NCI-H1694 (cell line): ENCODE measurements at regions not wholly inside any gene's neighbourhood (a gene's known extent, or its start where the extent isn't known, plus 50 kb on each side); places are given as distances from the start of the nearest gene placed in this dataset.

Experiments
- DNase-seq: peaks from one replicate; lab custom pipeline; 2025; lab: John Stamatoyannopoulos, UW

DNA sequence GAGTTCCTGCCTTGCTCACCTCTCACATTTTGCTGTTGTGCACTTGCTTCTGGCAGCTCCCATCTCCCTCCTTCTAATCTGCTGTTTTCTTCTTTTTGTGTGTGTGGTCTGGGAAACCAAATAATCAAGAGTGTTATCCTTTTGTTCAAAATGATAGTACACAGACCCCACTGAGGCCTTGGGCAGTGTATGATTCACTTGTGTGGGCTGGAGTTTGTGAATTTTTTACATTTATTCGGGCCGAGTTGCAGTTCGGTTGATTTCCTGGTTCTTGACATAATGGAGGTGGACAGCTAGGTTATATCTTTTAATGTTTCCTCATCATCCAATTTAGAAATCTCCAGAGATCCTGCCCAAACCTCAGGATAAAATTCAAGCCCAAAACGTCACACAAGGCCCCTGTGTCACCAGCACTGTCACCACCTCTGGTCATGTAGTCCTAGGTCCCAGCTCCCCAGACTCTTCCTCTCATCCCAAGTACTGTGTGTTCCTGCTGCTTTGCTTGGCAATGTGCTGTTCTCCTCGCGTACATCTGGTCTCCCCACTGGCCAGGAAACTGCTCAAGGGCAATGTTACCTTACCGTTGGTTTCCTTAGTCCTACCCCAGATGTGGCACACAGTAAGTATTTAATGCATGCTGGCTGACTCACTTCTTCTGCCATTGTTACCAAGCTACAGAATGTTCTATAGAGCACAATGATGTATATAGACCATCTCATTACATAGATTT is 55.7 kb upstream of the PHACTR2 start:
- no peak for DNase-seq

DNA sequence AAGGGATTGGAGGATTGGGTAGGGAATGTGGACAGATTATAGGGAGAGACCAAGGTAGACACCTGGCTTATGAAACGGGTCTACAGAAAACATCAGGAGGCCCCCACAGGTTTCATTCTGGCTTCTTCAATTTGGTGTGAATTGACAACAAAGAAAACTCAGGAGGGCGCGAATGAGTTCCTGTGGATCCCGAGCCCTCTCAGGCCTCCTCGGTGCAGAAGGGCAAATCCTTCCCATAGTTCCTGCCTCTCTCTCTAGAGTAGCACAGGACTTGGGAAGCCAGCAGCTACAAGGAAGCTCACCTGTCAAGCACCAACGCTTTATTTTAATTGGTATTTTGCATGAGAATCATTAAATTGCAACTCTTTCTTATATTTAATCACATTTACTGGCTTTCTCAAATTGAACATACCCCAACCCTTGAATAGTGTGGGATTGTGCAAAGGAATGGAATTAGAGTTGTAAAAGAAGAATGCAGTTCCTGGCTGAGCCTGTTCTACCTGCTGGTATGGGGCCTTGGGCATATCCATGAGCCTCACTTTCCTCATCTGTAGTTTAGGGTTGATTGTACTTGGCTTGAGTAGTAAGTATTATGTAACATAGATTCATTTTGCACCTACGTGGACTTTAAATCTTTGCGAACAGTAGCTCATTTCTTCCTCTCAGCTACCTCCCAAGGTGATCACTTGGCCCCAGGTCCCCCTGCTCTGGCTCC is 56.4 kb upstream of the PHACTR2 start:
- DNase-seq = no peak

DNA sequence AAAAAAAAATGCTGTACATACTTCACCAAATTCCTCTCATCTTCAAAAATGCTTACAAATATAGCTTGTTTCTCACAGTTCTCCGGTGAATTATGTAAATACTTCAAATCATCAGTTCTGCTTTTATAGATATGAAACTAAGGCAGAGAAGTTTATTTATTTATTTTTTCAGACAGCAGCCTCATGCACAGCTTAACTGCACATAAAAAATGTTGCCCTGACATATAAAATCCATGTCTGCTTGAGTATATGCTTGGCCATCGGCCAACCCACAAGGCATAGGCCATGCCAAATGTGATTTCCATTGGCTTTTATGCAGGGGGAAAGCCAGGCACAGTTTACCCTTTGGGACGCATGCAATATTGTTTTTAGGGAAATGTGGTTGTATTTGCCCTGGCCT is 57.3 kb upstream of the PHACTR2 start:
- DNase-seq = no peak

DNA sequence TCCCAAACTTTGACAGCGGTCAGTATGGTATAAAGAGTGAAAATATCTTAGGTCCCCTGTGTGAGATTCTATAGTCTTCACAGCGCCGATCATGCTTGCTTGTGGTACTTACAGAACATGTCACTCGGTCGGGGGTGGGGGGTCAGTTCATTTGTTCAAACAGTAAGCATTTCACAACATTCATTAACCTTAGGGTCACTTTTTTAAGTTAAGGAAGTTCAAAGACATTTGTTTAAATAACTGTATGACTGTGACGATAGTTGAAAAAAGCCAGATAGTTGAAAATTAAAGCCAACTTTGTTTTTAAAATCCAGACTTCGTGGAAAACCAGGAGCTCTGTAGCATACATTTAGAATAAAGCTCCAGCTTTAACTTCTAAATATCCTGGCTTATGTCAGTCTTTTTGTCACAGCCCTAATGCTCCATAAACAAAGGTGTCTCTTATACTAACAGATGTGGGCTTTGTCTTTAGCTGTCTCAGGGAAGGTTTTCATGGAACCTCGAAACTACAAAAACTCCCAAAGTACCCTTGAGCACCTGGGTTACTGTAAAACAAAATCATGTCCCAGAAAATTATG is 57.9 kb upstream of the PHACTR2 start:
- no peak for DNase-seq

DNA sequence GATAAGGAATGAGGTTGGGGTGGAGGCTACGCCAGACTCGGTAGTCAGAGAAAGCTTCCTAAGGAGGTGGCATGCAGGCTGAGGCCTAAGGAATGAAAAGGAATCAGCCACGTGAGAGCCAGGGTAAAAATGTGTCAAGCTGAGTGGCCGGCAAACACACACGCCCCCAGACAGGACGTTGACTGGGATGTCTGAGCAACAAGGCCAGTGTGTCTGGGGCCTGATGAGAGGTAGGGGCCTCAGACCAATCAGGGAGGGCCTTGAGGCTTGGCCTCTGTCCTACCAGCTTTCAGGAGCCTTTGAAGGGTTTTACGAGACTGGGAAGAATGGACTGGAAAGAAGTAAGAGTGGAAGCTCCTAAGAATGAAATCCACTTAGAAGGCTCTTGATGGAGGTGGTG is 61.0 kb upstream of the PHACTR2 start:
- DNase-seq = no peak

DNA sequence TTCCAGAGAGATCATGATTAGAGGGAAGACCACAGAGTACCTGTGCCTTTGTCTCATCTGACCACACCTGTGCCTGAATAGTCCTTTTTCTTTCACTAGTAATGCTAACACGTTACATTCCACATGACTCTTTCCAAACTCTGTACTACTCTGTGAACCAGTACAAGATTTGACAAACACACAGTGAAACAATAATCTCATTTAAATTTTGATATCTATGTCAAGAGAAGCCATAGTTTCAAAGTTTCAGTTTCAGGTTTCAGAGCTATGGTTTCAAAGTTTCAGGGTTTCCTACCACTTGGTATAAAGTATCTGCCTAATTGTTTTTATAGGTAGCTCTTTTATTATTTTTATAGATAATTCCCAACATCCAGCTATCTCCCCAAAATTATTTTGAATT is 62.0 kb upstream of the PHACTR2 start:
- DNase-seq = no peak

DNA sequence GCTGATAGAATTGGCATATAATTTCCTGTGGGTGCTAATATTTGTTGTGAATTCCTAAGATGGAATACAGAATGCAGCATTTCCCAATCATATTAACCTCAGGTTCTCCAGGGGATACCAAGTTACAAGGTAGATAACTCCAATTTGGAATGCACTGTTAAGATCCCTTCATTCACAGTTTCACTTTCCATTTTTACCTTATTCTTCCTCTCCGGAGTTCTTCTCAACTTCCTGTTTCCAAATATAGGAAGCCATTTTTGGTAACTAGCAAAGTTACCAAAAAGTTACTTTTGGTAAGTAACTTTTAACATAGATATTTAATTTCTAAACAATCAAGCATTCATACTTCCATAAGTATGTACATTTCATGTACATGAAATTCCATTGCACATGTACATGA is 63.5 kb upstream of the PHACTR2 start:
- no peak for DNase-seq

DNA sequence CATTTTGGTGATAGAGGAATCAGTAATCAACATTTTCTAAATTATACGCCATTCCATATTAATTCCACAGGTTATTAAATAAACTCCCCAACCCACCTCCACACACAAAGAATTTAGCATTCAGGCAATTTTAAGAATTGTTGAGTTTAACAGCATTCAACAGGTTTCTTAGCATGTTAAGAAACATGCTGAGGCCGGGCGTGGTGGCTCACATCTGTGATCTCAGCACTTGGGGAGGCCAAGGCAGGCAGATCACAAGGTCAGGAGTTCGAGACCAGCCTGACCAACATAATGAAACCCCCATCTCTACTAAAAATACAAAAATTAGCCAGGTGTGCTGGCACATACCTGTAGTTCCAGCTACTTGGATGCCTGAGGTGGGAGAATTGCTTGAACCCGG is 64.0 kb upstream of the PHACTR2 start:
- DNase-seq = no peak

DNA sequence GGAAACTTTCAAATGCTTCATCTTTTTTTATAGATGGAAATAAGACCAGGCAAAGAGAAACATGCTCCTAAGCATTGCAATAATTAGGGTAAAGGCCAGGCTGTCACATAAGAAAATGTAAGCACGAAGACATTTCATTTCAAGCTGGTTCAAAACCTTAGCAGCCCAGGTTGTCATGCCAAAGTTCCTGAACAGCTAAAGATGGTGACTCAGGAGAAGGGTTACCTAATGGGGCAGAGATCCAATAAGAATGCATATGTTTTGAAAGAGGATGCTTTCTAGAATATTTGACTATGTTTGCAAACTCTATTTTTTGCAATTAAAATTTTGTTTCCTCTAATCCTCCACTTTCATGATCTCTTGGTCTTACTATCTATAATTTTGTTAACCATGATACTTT is 65.6 kb upstream of the PHACTR2 start:
- no peak for DNase-seq

DNA sequence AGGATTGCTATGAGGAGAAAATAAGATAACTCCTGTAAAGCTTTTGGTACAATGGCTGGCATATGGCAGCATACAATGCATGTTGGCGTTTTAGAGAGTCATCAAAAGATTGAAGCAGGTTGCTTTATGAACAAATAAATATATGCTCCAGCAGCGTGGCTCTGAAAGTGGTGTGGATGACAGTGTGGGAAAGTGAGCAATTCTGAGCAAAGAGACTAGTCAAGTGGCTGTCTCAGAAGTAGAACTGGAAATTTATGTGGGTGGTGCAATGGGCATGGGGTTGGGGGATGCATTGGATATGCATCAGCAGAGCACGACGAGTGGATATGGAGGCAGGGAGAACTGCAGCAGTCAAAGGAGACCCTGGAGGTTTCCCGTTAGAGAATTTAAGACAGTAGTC is 66.2 kb upstream of the PHACTR2 start:
- no peak for DNase-seq

DNA sequence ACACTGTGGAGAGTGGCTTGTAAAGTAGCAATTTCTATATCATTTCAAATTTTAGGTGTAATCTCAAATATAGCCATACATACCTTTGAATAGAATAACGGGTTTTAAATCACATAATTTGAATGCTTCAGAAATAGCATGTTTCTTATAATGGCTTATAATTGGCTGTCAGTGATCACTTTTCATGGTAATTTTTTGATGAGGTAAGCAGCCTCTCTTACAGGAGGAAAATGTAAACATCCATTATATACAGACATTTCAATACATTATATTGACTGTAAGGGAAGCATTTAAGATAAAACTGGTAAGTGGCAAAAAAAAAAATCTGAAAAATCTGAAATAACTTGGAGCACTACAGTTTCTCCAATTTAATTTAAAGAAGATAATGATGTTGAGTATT is 67.8 kb upstream of the PHACTR2 start:
- DNase-seq = no peak

DNA sequence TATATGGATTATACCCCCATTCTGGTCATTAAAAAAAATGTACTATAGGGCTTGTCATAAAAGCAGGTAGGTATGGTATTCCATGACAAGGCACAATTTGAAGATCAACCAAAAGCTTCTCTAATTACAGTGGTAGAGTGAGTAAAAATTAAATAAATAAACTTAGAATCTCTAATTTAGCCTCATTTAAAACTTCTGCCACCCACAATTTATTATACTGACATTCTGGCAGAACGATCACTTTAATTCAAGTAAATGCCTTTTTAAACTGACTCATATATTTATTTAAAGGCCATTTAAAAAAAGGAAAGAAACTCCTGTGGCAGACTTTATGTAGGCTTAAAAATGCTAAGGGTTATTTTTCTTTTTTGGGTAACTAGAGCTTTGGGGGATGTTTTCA is 68.3 kb upstream of the PHACTR2 start:
- DNase-seq = no peak

DNA sequence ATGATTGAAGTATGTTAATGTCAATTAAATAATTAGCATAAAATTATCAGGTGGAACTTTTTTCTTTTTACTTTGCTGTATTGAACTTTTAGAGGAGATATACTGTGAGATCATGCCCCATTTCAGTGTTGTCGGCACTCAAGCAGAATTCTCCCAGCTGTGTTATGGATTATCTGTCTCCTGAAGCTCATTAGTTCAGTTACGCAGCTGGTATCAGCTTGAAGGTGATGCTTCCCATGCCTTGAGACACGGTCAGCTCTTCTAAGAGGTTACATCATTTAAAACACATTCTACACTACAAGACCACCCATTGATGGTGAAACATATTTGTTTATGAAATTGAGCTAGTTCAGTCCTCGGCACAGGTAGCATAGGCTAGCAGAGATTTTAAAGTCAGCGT is 68.9 kb upstream of the PHACTR2 start:
- DNase-seq = no peak

DNA sequence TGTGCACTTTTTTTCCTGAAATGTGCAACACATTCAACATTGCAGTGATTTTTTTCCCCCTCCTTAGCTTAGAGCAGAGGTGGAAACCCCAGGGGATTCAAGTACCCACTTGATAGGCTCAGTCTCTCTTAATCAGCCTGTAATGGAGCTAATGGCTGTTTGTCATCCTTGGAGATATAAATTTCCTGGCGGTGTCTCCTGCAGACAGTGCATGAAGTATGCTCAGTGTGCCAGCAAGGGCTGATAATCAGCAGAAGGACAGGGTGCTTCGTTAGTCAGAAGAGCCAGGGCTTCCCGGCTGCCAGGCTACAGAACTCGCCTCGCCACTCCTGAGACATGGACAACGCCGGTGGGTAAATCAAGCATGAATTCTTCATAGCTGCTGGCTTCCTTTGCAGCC is 69.8 kb upstream of the PHACTR2 start:
- no peak for DNase-seq

DNA sequence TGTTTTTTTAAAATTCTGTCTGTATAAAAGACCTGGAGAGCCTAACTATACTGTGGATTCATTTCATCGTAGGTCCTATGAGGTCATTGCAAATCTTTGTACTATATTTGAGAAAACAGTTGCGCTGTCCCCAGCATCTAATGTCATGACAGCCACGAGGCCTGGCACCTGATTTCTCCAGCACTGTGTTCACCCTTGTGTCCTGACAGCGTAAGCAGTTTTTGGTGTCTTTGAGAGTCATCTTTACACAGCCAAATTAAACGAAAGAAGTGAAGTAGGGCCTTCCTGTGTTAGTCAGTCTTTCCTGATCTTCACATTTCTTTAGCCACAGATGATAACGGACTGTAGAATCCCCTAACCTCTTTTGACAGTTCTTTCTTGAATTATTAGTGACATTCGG is 70.6 kb upstream of the PHACTR2 start:
- DNase-seq = no peak

DNA sequence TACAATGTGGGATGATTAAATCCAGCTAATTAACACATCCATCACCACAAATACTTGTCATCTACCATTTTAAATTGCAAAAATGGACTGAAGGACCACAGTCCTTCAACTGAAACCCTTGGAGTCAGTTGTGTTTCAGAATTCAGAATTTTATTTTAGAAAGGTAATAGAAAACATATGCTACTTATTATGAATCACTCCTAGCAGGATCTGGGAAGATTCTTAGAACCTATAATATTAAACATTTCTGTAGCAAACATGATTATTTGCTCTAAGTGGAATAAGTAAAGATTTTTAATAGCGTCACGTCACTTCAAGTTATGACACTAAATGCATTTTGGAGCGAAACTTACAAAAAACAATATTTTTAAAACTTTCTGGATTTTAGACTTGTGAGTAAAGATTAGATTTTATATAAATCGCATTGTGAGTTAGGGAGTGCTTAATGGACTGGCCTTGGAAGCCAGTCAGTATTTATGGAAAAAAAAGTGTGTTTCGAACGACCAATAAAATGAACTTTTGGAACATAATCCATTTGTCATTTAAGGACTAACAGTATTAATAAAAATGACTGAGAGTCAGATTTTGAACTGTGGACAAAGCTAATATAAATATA is 71.8 kb upstream of the PHACTR2 start:
- DNase-seq = no peak

DNA sequence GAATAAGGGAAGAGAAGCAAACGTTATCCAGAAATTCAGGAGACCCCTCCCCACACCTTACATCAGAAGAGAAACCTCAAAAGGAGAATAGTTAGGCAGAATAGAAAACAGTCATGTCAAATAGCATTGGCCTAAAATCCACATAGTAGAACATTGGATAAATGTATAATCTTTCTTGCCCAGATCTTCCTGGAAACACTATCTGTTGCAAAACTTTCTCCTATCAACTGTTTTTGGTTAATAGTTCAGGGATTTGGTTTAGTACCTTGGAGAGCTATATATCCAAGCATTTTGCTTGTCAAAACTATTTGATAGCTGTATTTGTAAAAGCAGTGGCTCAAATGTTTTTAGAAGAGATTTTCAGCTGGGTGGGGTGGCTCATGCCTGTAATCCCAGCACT is 74.3 kb upstream of the PHACTR2 start:
- DNase-seq = no peak

DNA sequence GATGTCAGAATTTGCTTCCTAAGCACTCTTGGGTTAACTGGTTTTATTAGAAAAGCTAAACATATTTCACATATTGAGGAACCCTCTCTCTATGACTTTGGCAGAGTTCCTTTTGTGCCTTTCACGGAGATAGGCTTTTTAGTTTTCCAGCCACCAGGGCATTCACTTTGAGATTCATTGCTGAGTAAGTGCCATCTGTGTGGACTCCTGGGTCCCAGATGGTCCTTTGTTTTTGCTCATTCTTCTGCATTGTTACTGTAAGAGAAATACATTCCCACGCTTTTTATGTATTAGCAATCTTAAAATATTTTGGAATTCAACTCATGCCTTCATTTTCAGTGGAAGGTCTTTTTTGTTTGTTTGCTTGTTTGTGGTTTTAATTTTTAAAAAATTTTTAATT is 76.3 kb upstream of the PHACTR2 start:
- DNase-seq = no peak

DNA sequence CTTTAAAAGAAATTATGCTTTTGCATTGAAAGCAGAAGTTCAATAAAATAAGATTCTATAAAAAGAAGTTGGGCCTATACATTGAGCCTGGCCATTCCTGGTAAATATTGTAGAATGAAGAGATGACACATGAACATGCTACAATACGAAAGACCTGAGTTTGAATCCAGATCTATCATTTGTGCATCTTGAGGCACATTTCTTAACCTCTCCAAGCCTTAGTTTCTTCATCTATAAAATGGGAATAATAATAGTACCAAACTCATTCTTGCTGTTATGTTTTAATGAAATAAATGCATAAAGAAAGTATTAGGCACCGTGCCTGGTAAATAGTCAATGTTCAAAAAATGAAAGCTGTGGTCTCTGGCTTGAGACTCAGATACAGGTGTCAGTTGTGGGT is 76.9 kb upstream of the PHACTR2 start:
- DNase-seq = no peak

DNA sequence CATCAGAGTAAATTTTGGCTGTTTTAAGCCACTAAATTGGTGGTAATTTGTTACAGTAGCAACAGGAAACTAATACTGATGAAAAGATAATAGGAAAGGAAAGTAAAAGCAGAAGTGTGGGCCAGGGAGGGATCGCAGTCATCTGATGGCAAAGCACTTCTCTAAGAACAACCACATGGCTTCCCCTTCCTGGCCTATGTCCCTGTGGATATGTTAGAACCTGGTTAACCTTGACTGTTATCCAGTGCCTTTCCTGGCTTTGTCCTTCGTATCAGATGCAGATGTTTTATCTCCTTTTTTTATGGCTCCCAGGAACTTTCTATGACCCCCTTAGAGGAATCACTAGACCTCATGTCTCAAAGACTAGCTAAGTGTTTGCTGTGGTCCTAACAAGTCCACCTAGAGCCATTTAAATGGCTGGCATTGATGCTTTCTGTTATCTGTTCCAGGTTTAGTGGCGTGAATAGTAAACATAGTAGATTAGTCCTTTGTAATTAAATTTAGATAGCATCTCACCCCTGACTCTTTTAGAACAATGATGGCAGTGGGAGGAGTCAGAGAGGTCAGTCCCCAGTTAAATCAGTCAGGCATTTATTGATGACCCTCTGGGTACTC is 79.2 kb upstream of the PHACTR2 start:
- no peak for DNase-seq

DNA sequence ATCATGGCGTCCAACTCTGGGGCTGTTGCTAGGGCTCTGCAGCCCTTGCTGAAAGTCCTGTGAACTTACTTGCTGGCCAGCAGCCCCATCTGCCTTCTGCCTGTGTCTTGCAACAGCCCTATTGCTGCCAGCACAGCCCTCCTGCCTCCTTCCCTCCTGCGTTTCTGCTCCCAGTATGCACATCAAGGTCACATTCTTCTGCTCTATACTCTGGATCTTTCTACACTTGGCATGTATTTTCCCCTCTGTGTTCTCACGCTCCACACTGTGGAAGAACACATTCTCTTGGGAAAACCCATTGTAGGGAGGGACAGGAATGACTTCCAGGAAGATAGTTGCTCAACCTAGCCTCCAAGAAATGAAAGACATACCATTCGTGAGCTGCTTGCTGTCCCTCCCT is 80.9 kb upstream of the PHACTR2 start:
- no peak for DNase-seq

DNA sequence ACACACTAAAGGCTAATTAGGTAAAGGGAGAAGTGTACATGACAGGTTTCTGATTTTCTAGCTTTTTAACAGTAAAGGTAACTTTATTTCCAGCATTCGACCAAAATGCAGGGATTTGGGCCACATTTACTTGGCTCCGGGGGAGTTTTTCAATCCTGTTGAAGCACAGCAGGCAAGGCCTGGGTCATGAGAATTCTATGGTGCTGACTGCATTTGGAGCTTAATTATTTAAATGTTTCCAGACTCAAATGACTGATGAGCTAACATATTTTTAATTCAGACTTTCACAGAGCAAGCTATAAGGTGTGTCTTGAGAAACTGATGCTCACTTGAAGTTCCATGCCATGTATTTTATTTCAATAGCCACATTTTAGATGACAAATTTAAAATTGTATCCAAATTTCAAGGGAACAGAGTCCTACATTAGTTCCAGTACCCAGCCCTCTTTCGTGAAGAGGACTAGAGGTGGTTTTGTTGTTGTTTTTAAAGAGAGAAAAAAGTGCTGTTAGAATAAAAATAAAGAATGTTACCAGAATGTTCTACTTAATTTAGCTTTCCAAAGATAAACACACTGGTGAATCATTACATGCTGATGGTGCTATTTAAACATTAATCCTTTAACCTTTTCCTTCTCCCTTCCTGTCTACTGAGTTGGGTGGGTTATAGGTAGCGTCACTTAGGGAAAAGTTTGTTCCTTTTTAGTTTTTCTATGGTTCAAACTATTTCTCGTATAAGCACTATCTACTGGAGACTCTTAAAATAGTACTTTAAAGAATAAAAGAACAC is 82.3 kb upstream of the PHACTR2 start:
- no peak for DNase-seq
